DOHH2 (cell line): ENCODE measurements at regions not wholly inside any gene's neighbourhood (a gene's known extent, or its start where the extent isn't known, plus 50 kb on each side); places are given as distances from the start of the nearest gene placed in this dataset.

ENCODE experiments used
- EZH2phosphoT487 ChIP-seq: fragments of 200-600 bp; sonication (generic); IDR thresholded peaks from 2 replicates; pipeline ENCODE4 v1.6.1; 2017; ENCODE audit warnings: borderline replicate concordance, mild to moderate bottlenecking, antibody characterized with exemption, low read length, moderate library complexity, mixed read lengths
- TF ChIP-seq, protein P1 (sequence below): fragments of 200-600 bp; sonication (generic); IDR thresholded peaks from one replicate; pipeline ENCODE4 v1.5.1; 2014; ENCODE audit warnings: antibody characterized with exemption, mild to moderate bottlenecking, low read depth, low read length; ENCODE audit not compliant: poor library complexity, severe bottlenecking

DNA sequence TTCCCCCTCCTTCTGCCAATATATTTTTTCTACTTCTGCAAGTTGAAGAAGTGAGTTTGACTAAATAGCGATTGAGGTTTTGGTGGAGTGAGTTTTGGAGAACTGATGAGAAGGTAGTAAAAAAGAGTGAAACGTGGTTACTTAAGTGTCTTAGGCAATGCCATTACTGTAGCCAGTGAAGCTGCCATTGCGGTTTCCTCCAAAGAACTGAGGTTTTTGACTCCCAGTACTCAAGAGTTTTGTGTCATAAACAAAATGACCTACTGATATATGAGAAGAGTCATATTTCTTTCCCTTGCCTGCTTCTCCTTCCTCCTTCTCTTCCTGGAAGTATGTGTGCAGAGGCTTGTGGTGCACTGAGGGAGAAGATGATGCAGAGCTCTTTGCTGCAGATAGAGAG lies 554.5 kb upstream of the MAP3K7 start:
- TF ChIP-seq, protein P1, sequence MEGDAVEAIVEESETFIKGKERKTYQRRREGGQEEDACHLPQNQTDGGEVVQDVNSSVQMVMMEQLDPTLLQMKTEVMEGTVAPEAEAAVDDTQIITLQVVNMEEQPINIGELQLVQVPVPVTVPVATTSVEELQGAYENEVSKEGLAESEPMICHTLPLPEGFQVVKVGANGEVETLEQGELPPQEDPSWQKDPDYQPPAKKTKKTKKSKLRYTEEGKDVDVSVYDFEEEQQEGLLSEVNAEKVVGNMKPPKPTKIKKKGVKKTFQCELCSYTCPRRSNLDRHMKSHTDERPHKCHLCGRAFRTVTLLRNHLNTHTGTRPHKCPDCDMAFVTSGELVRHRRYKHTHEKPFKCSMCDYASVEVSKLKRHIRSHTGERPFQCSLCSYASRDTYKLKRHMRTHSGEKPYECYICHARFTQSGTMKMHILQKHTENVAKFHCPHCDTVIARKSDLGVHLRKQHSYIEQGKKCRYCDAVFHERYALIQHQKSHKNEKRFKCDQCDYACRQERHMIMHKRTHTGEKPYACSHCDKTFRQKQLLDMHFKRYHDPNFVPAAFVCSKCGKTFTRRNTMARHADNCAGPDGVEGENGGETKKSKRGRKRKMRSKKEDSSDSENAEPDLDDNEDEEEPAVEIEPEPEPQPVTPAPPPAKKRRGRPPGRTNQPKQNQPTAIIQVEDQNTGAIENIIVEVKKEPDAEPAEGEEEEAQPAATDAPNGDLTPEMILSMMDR, result no peak
- no peak for TF ChIP-seq EZH2phosphoT487
